Activated CD8-positive, alpha-beta T cell treated with anti-CD3 and anti-CD28 coated beads for 36 hours (primary cell): ENCODE measurements at regions not wholly inside any gene's neighbourhood (a gene's known extent, or its start where the extent isn't known, plus 50 kb on each side); places are given as distances from the start of the nearest gene placed in this dataset.
A peak's percentile ranks its signal among the peaks of the same experiment; 100 is the strongest.

Source experiments
- ATAC-seq: fragments of 200-7000 bp; cut with Tn5 transposase; one replicate; pipeline ENCODE4 v1.10.0; 2021; ENCODE audit warnings: mild to moderate bottlenecking, moderate library complexity
- CTCF ChIA-PET: fragments of 350-600 bp; sonication (Branson Sonifier 250); formaldehyde crosslinking; loops from one replicate; lab custom pipeline; 2021; ENCODE audit warnings: antibody characterized with exemption; lab: Charles Lee
- POLR2A ChIA-PET: fragments of 350-600 bp; sonication (Branson Sonifier 250); formaldehyde crosslinking; loops from one replicate; lab custom pipeline; 2021; ENCODE audit warnings: antibody characterized with exemption; lab: Charles Lee
- DNase-seq: peaks from one replicate; pipeline ENCODE4 v3.0.0-alpha.2; 2020
- H3K27ac Mint-ChIP-seq: one replicate; pipeline ENCODE4 v1.8.0; 2021; ENCODE audit warnings: mild to moderate bottlenecking, mixed read lengths
- H3K27me3 Mint-ChIP-seq: one replicate; pipeline ENCODE4 v1.8.0; 2021; ENCODE audit warnings: mixed read lengths
- H3K36me3 Mint-ChIP-seq: one replicate; pipeline ENCODE4 v1.8.0; 2021; ENCODE audit warnings: low read depth, mixed read lengths
- H3K4me1 Mint-ChIP-seq: one replicate; pipeline ENCODE4 v1.8.0; 2021; ENCODE audit warnings: low read depth, mixed read lengths
- H3K4me3 Mint-ChIP-seq: one replicate; pipeline ENCODE4 v1.8.0; 2021; ENCODE audit warnings: mild to moderate bottlenecking, moderate library complexity, mixed read lengths
- H3K9me3 Mint-ChIP-seq: one replicate; pipeline ENCODE4 v1.8.0; 2021; ENCODE audit warnings: mixed read lengths
- CTCF ChIP-seq: fragments of 200-600 bp; IDR thresholded peaks from one replicate; pipeline ENCODE4 v1.8.0; 2022; ENCODE audit warnings: antibody characterized with exemption, mild to moderate bottlenecking
- intact Hi-C: fragments of 100-400 bp; cut with micrococcal nuclease; formaldehyde crosslinking; loops from one replicate; pipeline ENCODE4 v1.10.0; 2022

DNA sequence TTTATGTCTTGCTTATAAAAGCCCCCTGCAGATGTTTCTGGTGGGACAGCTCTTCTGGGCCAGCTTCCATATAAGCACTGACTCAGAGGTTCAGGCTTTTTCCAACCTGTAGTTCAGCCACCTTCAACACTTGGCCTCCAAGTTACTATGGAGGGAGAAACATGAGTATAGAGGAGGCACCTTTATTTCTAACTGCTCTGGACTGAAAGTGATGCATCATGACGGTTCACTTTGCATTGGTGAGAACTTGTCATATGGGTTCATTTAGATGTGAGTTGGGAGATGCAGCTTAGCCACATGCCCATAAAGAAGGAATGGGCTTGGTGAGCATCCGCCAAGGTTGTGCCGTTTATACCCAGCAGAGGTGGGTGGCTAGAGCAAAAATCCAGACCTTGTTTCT, 58.8 kb upstream of the CFAP161 start:
- intact Hi-C loops: no loop called here
- Mint-ChIP-seq H3K4me3 (no peak overlapping the region), H3K27me3 (peaks cover 5% of the 10 kb centered on the region), H3K36me3 (no peaks in the 10 kb centered on the region), H3K4me1 (peaks cover 11% of the 10 kb centered on the region), H3K9me3 (no peaks in the 10 kb centered on the region), H3K27ac (peak overlapping the region; percentile 79)
- peak; percentile 37 for ATAC-seq
- TF ChIP-seq CTCF: no peak
- POLR2A ChIA-PET: no interaction called here
- DNase-seq: no peak
- CTCF ChIA-PET: interaction anchor here (0.6 to 3.5 kb wide), 3 partner anchors 11 to 191 kb away, joined by 3 to 14 read pairs (median 4); no protein-coding TSS in a partner anchor

DNA sequence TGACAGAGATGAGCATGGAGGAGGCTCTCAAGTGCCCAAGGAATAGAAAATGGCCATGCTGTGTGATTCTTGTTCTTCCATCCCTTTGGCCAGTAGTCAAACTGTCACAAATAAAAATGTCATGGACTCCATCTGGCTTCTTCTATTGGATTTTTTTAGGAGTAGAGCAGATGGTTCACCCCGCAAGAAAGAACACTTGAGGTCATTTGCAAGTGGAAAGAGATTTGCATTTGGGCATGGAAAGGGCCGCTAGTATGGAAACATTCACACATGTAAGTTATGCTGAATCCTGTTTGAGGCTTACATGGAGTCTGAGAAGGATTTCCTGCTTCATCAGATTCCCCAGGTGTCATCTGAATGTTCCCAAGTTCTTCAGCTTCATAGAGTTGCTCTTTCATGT, 53.1 kb upstream of the CFAP161 start:
- Mint-ChIP-seq H3K36me3 (no peaks in the 10 kb centered on the region), H3K27ac (no peak overlapping the region), H3K4me3 (no peak overlapping the region), H3K9me3 (no peaks in the 10 kb centered on the region), H3K4me1 (peaks cover 4% of the 10 kb centered on the region), H3K27me3 (peaks cover 6% of the 10 kb centered on the region)
- intact Hi-C loops: no loop called here
- ATAC-seq (no peak), DNase-seq (no peak)
- no peak for TF ChIP-seq CTCF
- ChIA-PET CTCF (interaction anchor here (1.0 kb wide), 2 partner anchors 27 to 111 kb away, joined by 3 to 4 read pairs; no protein-coding TSS in a partner anchor), POLR2A (no interaction called here)

GRCh38 chr15:81083201-81083600, 50.9 kb upstream of the CFAP161 start:
- no peak for DNase-seq
- POLR2A ChIA-PET: interaction anchor here (0.6 kb wide), 1 partner anchor 1107 kb away, joined by 3 read pairs; no protein-coding TSS in a partner anchor
- intact Hi-C loops: no loop called here
- no peak for TF ChIP-seq CTCF
- Mint-ChIP-seq H3K9me3 (no peaks in the 10 kb centered on the region), H3K36me3 (no peaks in the 10 kb centered on the region), H3K27ac (no peak overlapping the region), H3K4me3 (no peak overlapping the region), H3K4me1 (peaks cover 6% of the 10 kb centered on the region), H3K27me3 (peaks cover 2% of the 10 kb centered on the region)
- no peak for ATAC-seq
- CTCF ChIA-PET: interaction anchor here (1.4 kb wide), 1 partner anchor 183 kb away, joined by 5 read pairs; no protein-coding TSS in a partner anchor
